ENCODE measurements at regions not wholly inside any gene's neighbourhood (a gene's known extent, or its start where the extent isn't known, plus 50 kb on each side); places are given as distances from the start of the nearest gene placed in this dataset.

GRCh38 chr11:116427903-116428637, 344.7 kb downstream of the BUD13 start:
- DNase-seq (ENCODE audit: low read depth): no peak
- no peak for TF ChIP-seq CTCF (conservative IDR thresholded peaks at IDR 0.05; ENCODE audit: control insufficient read depth, insufficient read depth, low read depth, low read length)
- H3K4me3 ChIP-seq (ENCODE audit: control insufficient read depth, low read depth, low read length): no peak overlapping the region

GRCh38 chr11:116427337-116427902, 345.4 kb downstream of the BUD13 start:
- H3K4me3 ChIP-seq (ENCODE audit: control insufficient read depth, low read depth, low read length): no peak overlapping the region
- TF ChIP-seq CTCF (conservative IDR thresholded peaks at IDR 0.05; ENCODE audit: control insufficient read depth, insufficient read depth, low read depth, low read length): no peak

GRCh38 chr11:116426761-116427160, 346.0 kb downstream of the BUD13 start:
- no peak overlapping the region for H3K4me3 ChIP-seq (ENCODE audit: control insufficient read depth, low read depth, low read length)
- no peak for DNase-seq (ENCODE audit: low read depth)
- TF ChIP-seq CTCF (conservative IDR thresholded peaks at IDR 0.05; ENCODE audit: control insufficient read depth, insufficient read depth, low read depth, low read length): no peak

More at GRCh38 chr11:116427337-116427902, 345.4 kb downstream of the BUD13 start:
- DNase-seq (ENCODE audit: low read depth): no peak

- no peak overlapping the region for H3K4me3 ChIP-seq (ENCODE audit: control insufficient read depth, low read depth, low read length)
- DNase-seq (ENCODE audit: low read depth): no peak
- no peak for TF ChIP-seq CTCF (conservative IDR thresholded peaks at IDR 0.05; ENCODE audit: control insufficient read depth, insufficient read depth, low read depth, low read length)
Measured at GRCh38 chr11:116424615-116425261, 348.0 kb downstream of the BUD13 start.

GRCh38 chr11:116422956-116423600, 349.7 kb downstream of the BUD13 start:
- no peak for TF ChIP-seq CTCF (conservative IDR thresholded peaks at IDR 0.05; ENCODE audit: control insufficient read depth, insufficient read depth, low read depth, low read length)
- no peak overlapping the region for H3K4me3 ChIP-seq (ENCODE audit: control insufficient read depth, low read depth, low read length)
- no peak for DNase-seq (ENCODE audit: low read depth)

GRCh38 chr11:116422556-116422955, 350.2 kb downstream of the BUD13 start:
- TF ChIP-seq CTCF (conservative IDR thresholded peaks at IDR 0.05; ENCODE audit: control insufficient read depth, insufficient read depth, low read depth, low read length): no peak
- no peak for DNase-seq (ENCODE audit: low read depth)

More at GRCh38 chr11:116422556-116422955, 350.2 kb downstream of the BUD13 start:
- no peak overlapping the region for H3K4me3 ChIP-seq (ENCODE audit: control insufficient read depth, low read depth, low read length)

Measured in fibroblast of mammary gland (primary cell).